GM12891 (cell line): ENCODE measurements at regions not wholly inside any gene's neighbourhood (a gene's known extent, or its start where the extent isn't known, plus 50 kb on each side); places are given as distances from the start of the nearest gene placed in this dataset.

Source experiments
- POLR2A ChIP-seq: IDR thresholded peaks from 2 replicates; pipeline ENCODE4 v1.6.1; 2011; ENCODE audit warnings: low read depth, low read length, control low read depth
- POLR2AphosphoS5 ChIP-seq: IDR thresholded peaks from 2 replicates; pipeline ENCODE4 v1.6.1; 2011; ENCODE audit warnings: low read depth, low read length, control low read depth
- POU2F2 ChIP-seq: IDR thresholded peaks from 2 replicates; pipeline ENCODE4 v1.6.1; 2011; ENCODE audit warnings: low read depth, mild to moderate bottlenecking, control low read depth, low read length, moderate library complexity
- TAF1 ChIP-seq: IDR thresholded peaks from 2 replicates; pipeline ENCODE4 v1.6.1; 2011; ENCODE audit warnings: low read depth, low read length, control low read depth

- no peak for TF ChIP-seq POU2F2
- TF ChIP-seq POLR2A: no peak
- TF ChIP-seq POLR2AphosphoS5: no peak
- no peak for TF ChIP-seq TAF1
Measured at GRCh38 chr2:47295131-47295980, 73.8 kb upstream of the EPCAM start.
